GM12875 (cell line): ENCODE measurements at regions not wholly inside any gene's neighbourhood (a gene's known extent, or its start where the extent isn't known, plus 50 kb on each side); places are given as distances from the start of the nearest gene placed in this dataset.

Source experiments
- H3K4me3 ChIP-seq: one replicate; pipeline ENCODE4 v1.5.1; 2011; ENCODE audit warnings: low read depth, low read length, control low read depth
- TF ChIP-seq, protein P1 (sequence below): IDR thresholded peaks from 2 replicates; pipeline ENCODE4 v1.5.1; 2011; ENCODE audit warnings: low read depth, mild to moderate bottlenecking, control low read depth, inconsistent platforms, low read length, moderate library complexity, borderline replicate concordance; ENCODE audit not compliant: insufficient read depth

- H3K4me3 ChIP-seq, result no peak overlapping the region
- TF ChIP-seq, protein P1, sequence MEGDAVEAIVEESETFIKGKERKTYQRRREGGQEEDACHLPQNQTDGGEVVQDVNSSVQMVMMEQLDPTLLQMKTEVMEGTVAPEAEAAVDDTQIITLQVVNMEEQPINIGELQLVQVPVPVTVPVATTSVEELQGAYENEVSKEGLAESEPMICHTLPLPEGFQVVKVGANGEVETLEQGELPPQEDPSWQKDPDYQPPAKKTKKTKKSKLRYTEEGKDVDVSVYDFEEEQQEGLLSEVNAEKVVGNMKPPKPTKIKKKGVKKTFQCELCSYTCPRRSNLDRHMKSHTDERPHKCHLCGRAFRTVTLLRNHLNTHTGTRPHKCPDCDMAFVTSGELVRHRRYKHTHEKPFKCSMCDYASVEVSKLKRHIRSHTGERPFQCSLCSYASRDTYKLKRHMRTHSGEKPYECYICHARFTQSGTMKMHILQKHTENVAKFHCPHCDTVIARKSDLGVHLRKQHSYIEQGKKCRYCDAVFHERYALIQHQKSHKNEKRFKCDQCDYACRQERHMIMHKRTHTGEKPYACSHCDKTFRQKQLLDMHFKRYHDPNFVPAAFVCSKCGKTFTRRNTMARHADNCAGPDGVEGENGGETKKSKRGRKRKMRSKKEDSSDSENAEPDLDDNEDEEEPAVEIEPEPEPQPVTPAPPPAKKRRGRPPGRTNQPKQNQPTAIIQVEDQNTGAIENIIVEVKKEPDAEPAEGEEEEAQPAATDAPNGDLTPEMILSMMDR, result no peak
These were observed 348.9 kb downstream of the UQCRFS1 start for GRCh38 chr19:28864024-28864503.

DNA sequence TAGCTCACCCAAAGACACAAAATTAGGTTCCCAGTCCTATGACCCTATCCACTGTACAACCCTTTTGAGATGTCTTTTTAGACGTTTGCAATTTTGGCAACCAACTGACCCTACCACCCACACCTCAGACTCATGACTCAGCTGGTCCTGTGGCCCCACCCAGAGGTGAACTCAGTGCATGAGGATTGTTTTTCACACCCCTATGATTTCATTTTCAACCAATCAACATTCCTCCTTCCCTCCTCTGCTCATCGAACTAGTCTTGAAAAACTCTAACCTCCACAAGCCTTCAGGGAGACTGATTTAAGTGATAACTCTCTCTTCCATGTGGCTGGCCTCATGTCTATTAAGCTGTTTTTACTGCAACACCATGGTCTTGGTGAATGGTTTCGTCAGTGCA is 350.7 kb downstream of the UQCRFS1 start:
- TF ChIP-seq, protein P1, result no peak
- no peak overlapping the region for H3K4me3 ChIP-seq

DNA sequence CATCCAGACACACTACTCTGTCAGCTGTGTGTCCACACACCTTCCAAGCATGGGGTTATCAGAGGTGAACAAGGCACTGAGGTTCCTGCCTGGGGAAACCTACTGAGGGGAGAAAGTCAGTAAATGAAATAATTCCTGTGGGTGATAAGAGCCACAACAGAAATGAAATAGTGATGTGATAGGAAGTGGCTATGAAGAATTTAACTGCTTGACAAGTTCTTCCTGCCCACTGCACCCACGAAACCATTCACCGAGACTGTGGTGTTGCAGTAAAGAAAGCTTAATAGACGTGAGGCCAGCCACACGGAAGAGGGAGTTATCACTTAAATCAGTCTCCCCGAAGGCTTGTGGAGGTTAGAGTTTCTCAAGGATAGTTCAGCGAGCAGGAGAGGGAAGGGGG is 353.1 kb downstream of the UQCRFS1 start:
- H3K4me3 ChIP-seq, result no peak overlapping the region
- TF ChIP-seq, protein P1, result no peak

DNA sequence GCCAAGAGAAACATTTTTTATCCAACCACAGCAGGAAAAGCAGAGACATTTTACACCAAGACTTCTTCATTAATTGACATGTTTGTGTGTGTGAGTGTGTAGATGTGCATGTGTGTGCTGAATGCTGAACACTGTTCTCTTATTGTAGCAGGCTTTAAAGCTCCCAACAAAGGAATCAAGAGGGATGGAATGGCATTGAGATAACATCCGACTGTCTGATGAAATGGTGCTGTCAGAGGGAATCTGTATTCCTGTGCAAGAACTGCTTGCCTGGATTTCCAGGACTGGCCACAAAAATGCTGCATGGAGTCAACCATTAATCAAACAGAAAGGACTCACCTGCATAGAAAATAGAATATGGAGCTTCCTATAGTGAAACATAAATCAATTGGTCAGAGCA is 354.0 kb downstream of the UQCRFS1 start:
- TF ChIP-seq, protein P1, result no peak
- H3K4me3 ChIP-seq, result no peak overlapping the region

DNA sequence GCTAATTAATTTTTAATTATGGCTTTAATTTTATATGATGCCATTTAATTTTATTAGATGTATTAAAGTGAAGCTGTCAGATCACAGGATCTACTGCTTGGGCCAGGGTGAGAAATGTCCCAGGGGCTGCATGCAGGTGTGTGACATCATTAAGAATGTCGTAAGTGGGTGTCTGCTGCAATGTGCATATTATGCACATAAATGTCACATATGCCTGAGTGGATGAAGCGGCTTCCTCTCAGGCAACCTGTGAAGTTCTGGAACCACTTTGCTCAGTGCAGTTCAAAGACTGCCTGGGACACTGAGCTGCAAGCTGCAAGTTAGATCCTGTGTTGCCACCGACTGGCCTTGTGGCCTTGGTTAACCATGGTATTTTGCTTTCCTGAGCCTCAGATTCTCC is 355.0 kb downstream of the UQCRFS1 start:
- no peak overlapping the region for H3K4me3 ChIP-seq
- TF ChIP-seq, protein P1, result no peak

DNA sequence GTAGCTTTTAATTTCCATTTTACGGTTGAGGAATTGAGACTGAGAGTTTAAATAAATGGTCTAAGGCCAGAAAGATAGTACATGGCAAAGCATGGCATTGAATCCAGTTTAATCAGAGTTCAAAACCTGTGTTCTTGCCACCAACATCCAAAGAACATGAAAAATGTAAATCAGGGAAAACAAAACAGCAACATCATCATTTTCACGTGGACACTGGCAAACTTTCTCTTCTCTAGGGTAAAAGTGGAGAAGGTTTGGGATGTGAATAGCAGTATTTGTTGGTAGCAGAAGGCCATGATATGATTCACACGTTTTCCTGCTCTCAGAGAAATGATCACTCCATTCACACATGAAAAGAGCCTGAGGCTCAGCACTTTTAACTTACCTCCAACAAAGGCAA is 357.7 kb downstream of the UQCRFS1 start:
- TF ChIP-seq, protein P1, result no peak
- no peak overlapping the region for H3K4me3 ChIP-seq

DNA sequence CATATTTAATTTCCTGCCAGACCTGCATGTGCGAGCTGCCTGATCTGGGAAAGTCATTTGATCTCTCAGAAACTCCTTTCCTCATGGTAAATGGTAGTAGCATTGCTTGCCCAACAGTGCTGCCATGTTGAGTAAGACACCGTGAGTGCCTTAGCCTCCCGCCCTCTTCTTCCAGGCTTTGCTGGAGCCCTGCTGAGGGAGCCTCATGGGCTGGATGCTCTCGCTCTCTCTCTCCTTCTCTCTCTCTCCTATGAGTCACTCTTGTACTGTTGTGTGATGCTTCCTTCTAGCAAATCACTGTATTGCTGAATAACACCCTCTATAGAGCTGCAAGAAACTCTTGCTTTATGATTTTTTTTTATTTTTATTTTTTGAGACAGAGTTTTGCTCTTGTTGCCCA is 365.5 kb downstream of the UQCRFS1 start:
- H3K4me3 ChIP-seq, result no peak overlapping the region
- TF ChIP-seq, protein P1, result no peak
